Activated CD8-positive, alpha-beta T cell treated with anti-CD3 and anti-CD28 coated beads for 36 hours (primary cell): ENCODE measurements at regions not wholly inside any gene's neighbourhood (a gene's known extent, or its start where the extent isn't known, plus 50 kb on each side); places are given as distances from the start of the nearest gene placed in this dataset.

Experiments
- ATAC-seq: fragments of 200-7000 bp; cut with Tn5 transposase; one replicate; pipeline ENCODE4 v1.10.0; 2021; ENCODE audit warnings: mild to moderate bottlenecking, moderate library complexity
- CTCF ChIA-PET: fragments of 350-600 bp; sonication (Branson Sonifier 250); formaldehyde crosslinking; loops from one replicate; lab custom pipeline; 2021; ENCODE audit warnings: antibody characterized with exemption; lab: Charles Lee
- POLR2A ChIA-PET: fragments of 350-600 bp; sonication (Branson Sonifier 250); formaldehyde crosslinking; loops from one replicate; lab custom pipeline; 2021; ENCODE audit warnings: antibody characterized with exemption; lab: Charles Lee
- DNase-seq: peaks from one replicate; pipeline ENCODE4 v3.0.0-alpha.2; 2020
- H3K27ac Mint-ChIP-seq: one replicate; pipeline ENCODE4 v1.8.0; 2021; ENCODE audit warnings: mild to moderate bottlenecking, mixed read lengths
- H3K27me3 Mint-ChIP-seq: one replicate; pipeline ENCODE4 v1.8.0; 2021; ENCODE audit warnings: mixed read lengths
- H3K36me3 Mint-ChIP-seq: one replicate; pipeline ENCODE4 v1.8.0; 2021; ENCODE audit warnings: low read depth, mixed read lengths
- H3K4me1 Mint-ChIP-seq: one replicate; pipeline ENCODE4 v1.8.0; 2021; ENCODE audit warnings: low read depth, mixed read lengths
- H3K4me3 Mint-ChIP-seq: one replicate; pipeline ENCODE4 v1.8.0; 2021; ENCODE audit warnings: mild to moderate bottlenecking, moderate library complexity, mixed read lengths
- H3K9me3 Mint-ChIP-seq: one replicate; pipeline ENCODE4 v1.8.0; 2021; ENCODE audit warnings: mixed read lengths
- CTCF ChIP-seq: fragments of 200-600 bp; IDR thresholded peaks from one replicate; pipeline ENCODE4 v1.8.0; 2022; ENCODE audit warnings: antibody characterized with exemption, mild to moderate bottlenecking
- intact Hi-C: fragments of 100-400 bp; cut with micrococcal nuclease; formaldehyde crosslinking; loops from one replicate; pipeline ENCODE4 v1.10.0; 2022

GRCh38 chr7:45244981-45245380 lies 87.4 kb downstream of the RAMP3 start:
- no peak for ATAC-seq
- H3K4me1 Mint-ChIP-seq = no peaks in the 10 kb centered on the region
- H3K36me3 Mint-ChIP-seq = no peaks in the 10 kb centered on the region
- peaks cover 35% of the 10 kb centered on the region for H3K27me3 Mint-ChIP-seq
- POLR2A ChIA-PET = no interaction called here
- CTCF ChIA-PET = interaction anchor here (1.0 kb wide), 1 partner anchor 18 kb away, joined by 3 read pairs; no protein-coding TSS in a partner anchor
- no peak overlapping the region for H3K4me3 Mint-ChIP-seq
- TF ChIP-seq CTCF = no peak
- H3K27ac Mint-ChIP-seq = no peak overlapping the region
- intact Hi-C loops = no loop called here
- peaks cover 2% of the 10 kb centered on the region for H3K9me3 Mint-ChIP-seq
- no peak for DNase-seq

GRCh38 chr7:45246339-45246738 lies 88.7 kb downstream of the RAMP3 start:
- POLR2A ChIA-PET = no interaction called here
- Mint-ChIP-seq H3K9me3 (peaks cover 2% of the 10 kb centered on the region), H3K36me3 (no peaks in the 10 kb centered on the region), H3K4me1 (no peaks in the 10 kb centered on the region), H3K27ac (no peak overlapping the region), H3K4me3 (no peak overlapping the region), H3K27me3 (peaks cover 29% of the 10 kb centered on the region)
- ATAC-seq (no peak), DNase-seq (no peak)
- no peak for TF ChIP-seq CTCF
- CTCF ChIA-PET = interaction anchor here (1.4 kb wide), 1 partner anchor 13 kb away, joined by 6 read pairs; no protein-coding TSS in a partner anchor
- intact Hi-C loops = no loop called here

- no peaks in the 10 kb centered on the region for H3K36me3 Mint-ChIP-seq
- intact Hi-C loops = no loop called here
- H3K27me3 Mint-ChIP-seq = peaks cover 19% of the 10 kb centered on the region
- POLR2A ChIA-PET = no interaction called here
- no peak for TF ChIP-seq CTCF
- H3K9me3 Mint-ChIP-seq = peaks cover 2% of the 10 kb centered on the region
- H3K27ac Mint-ChIP-seq = no peak overlapping the region
- DNase-seq = no peak
- H3K4me1 Mint-ChIP-seq = no peaks in the 10 kb centered on the region
- no peak for ATAC-seq
- CTCF ChIA-PET = no interaction called here
- no peak overlapping the region for H3K4me3 Mint-ChIP-seq
Observed at GRCh38 chr7:45252248-45252647, 94.7 kb downstream of the RAMP3 start.

- POLR2A ChIA-PET = no interaction called here
- Mint-ChIP-seq H3K9me3 (no peaks in the 10 kb centered on the region), H3K4me1 (no peaks in the 10 kb centered on the region), H3K27ac (no peak overlapping the region), H3K4me3 (no peak overlapping the region), H3K36me3 (no peaks in the 10 kb centered on the region), H3K27me3 (peaks cover 15% of the 10 kb centered on the region)
- DNase-seq = no peak
- intact Hi-C loops = no loop called here
- no peak for TF ChIP-seq CTCF
- CTCF ChIA-PET = no interaction called here
- ATAC-seq = no peak
Observed at GRCh38 chr7:45252857-45253256, 95.3 kb downstream of the RAMP3 start.

- Mint-ChIP-seq H3K27ac (no peak overlapping the region), H3K4me3 (no peak overlapping the region), H3K4me1 (no peaks in the 10 kb centered on the region), H3K27me3 (peaks cover 20% of the 10 kb centered on the region), H3K36me3 (no peaks in the 10 kb centered on the region), H3K9me3 (no peaks in the 10 kb centered on the region)
- intact Hi-C loops = no loop called here
- no peak for ATAC-seq
- ChIA-PET CTCF (no interaction called here), POLR2A (no interaction called here)
- no peak for DNase-seq
- TF ChIP-seq CTCF = no peak
Observed at GRCh38 chr7:45253368-45253767, 95.8 kb downstream of the RAMP3 start.
